Spleen (tissue), 11 donors: ENCODE measurements at regions not wholly inside any gene's neighbourhood (a gene's known extent, or its start where the extent isn't known, plus 50 kb on each side); places are given as distances from the start of the nearest gene placed in this dataset.

Experiments used
- DNase-seq: peaks from one replicate; pipeline ENCODE4 v3.0.0-alpha.2; 2020
- H3K27ac ChIP-seq, 8 donors: fragments of 200-600 bp; sonication (generic) in 7 of 8; 1 replicate in 4 of 8; 2 replicates in 4 of 8; pipeline versions ENCODE4 v1.5.0 to v1.8.0; 2016 to 2021; ENCODE audit warnings: inconsistent platforms in 4 of 8, mild to moderate bottlenecking in 4 of 8, moderate library complexity in 1 of 8
- H3K27me3 ChIP-seq, 7 donors: fragments of 200-600 bp; sonication (generic) in 6 of 7; replicated peaks in 1 of 7; 1 replicate in 4 of 7; 2 replicates in 3 of 7; pipeline versions ENCODE4 v1.5.0 to v1.8.0; 2016 to 2021; ENCODE audit warnings: inconsistent platforms in 3 of 7, mild to moderate bottlenecking in 1 of 7
- H3K36me3 ChIP-seq, 6 donors: fragments of 200-600 bp; sonication (generic) in 5 of 6; 1 replicate in 4 of 6; 2 replicates in 2 of 6; pipeline versions ENCODE4 v1.5.0 to v1.8.0; 2016 to 2021; ENCODE audit warnings: inconsistent platforms in 2 of 6
- H3K4me1 ChIP-seq, 6 donors: fragments of 200-600 bp; sonication (generic) in 5 of 6; 1 replicate in 3 of 6; 2 replicates in 3 of 6; pipeline versions ENCODE4 v1.5.0 to v1.8.0; 2016 to 2021; ENCODE audit warnings: inconsistent platforms in 3 of 6
- H3K4me3 ChIP-seq, 8 donors: fragments of 200-600 bp; sonication (generic) in 7 of 8; 1 replicate in 4 of 8; 2 replicates in 4 of 8; pipeline versions ENCODE4 v1.5.0 to v1.8.0; 2016 to 2021; ENCODE audit warnings: inconsistent platforms in 4 of 8, mild to moderate bottlenecking in 4 of 8, moderate library complexity in 2 of 8
- H3K9me3 ChIP-seq, 8 donors: fragments of 200-600 bp; sonication (generic) in 7 of 8; 1 replicate in 4 of 8; 2 replicates in 4 of 8; pipeline versions ENCODE4 v1.5.0 to v1.8.0; 2016 to 2021; ENCODE audit warnings: inconsistent platforms in 4 of 8
- POLR2A ChIP-seq, 3 donors: fragments of 450-650 bp; IDR thresholded peaks; one replicate each; pipeline ENCODE4 v1.5.1; 2017; ENCODE audit warnings: antibody characterized with exemption in 3 of 3, mild to moderate bottlenecking in 1 of 3
- POLR2AphosphoS5 ChIP-seq, 3 donors: sonication (generic); formaldehyde crosslinking; IDR thresholded peaks; one replicate each; pipeline ENCODE4 v1.5.1; 2017; ENCODE audit warnings: antibody characterized with exemption in 3 of 3
- WGBS, 5 donors: extraction: QIAGEN DNeasy Blood & Tissue Kit in 3 of 5; methylation state at CpG; one replicate each; pipeline versions ENCODE4 v1.1.5 to v1.1.7; 2013 to 2018; 5-methylcytosine and 5-hydroxymethylcytosine counted together
- intact Hi-C: fragments of 100-400 bp; cut with DNase I; formaldehyde crosslinking; loops from one replicate; pipeline ENCODE4 v1.15.0; 2023; ENCODE audit warnings: low total_unique reads
- TF ChIP-seq, protein P1 (sequence below), 11 experiments: fragments of 200-600 bp in 7 of 11; fragments of 450-650 bp in 4 of 11; sonication (generic) in 4 of 11; IDR thresholded peaks in 8 of 11; conservative IDR thresholded peaks in 3 of 11; 1 replicate in 7 of 11; 2 replicates in 4 of 11; pipeline versions ENCODE4 v1.4.0 to v1.8.0; 2016 to 2021; ENCODE audit warnings: antibody characterized with exemption in 11 of 11, inconsistent platforms in 4 of 11, mild to moderate bottlenecking in 1 of 11
- donor health status: healthy with polysubstance abuse.
- donor health status: DM: no; HTN: no; CAD: no; lungs with moderate emphysema.
- donor health status: DM: no; HTN: no; CAD: no.
- donor health status: Bipolar disorder and iron deficiency.
- donor health status: healthy.
- donor health status: DM: no; HTN: no; CAD: no.
- donor health status: DM: yes; HTN: yes; CAD: no.

- intact Hi-C loops: no loop called here
- no peaks in the 10 kb centered on the region for H3K27me3 ChIP-seq
- TF ChIP-seq, protein P1, sequence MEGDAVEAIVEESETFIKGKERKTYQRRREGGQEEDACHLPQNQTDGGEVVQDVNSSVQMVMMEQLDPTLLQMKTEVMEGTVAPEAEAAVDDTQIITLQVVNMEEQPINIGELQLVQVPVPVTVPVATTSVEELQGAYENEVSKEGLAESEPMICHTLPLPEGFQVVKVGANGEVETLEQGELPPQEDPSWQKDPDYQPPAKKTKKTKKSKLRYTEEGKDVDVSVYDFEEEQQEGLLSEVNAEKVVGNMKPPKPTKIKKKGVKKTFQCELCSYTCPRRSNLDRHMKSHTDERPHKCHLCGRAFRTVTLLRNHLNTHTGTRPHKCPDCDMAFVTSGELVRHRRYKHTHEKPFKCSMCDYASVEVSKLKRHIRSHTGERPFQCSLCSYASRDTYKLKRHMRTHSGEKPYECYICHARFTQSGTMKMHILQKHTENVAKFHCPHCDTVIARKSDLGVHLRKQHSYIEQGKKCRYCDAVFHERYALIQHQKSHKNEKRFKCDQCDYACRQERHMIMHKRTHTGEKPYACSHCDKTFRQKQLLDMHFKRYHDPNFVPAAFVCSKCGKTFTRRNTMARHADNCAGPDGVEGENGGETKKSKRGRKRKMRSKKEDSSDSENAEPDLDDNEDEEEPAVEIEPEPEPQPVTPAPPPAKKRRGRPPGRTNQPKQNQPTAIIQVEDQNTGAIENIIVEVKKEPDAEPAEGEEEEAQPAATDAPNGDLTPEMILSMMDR (IDR thresholded peaks at IDR 0.05 in 8 of 11, conservative IDR thresholded peaks at IDR 0.05 in 3 of 11): no peak
- TF ChIP-seq POLR2AphosphoS5 (IDR thresholded peaks at IDR 0.05): no peak
- TF ChIP-seq POLR2A (IDR thresholded peaks at IDR 0.05): no peak
- DNase-seq: no peak
- 67 to 82% (median 75%) methylated on average over 6 of the region's 6 CpGs for WGBS, 5 donors
- no peak overlapping the region for H3K27ac ChIP-seq
- no peaks in the 10 kb centered on the region for H3K4me1 ChIP-seq
- H3K9me3 ChIP-seq: peaks cover 0 to 18% (median 3%) of the 10 kb centered on the region in 8 donors
- no peak overlapping the region for H3K4me3 ChIP-seq
- no peaks in the 10 kb centered on the region for H3K36me3 ChIP-seq
Observed at GRCh38 chr4:159526172-159526571, 423.3 kb downstream of the RAPGEF2 start.

GRCh38 chr4:159534655-159535054 lies 431.8 kb downstream of the RAPGEF2 start:
- no peak overlapping the region for H3K4me3 ChIP-seq
- no peak for DNase-seq
- 82 to 100% (median 94%) methylated on average over 1 of the region's 1 CpG for WGBS, 5 donors
- no peaks in the 10 kb centered on the region for H3K36me3 ChIP-seq
- H3K27me3 ChIP-seq: no peaks in the 10 kb centered on the region
- peaks cover 0 to 32% (median 19%) of the 10 kb centered on the region in 8 donors for H3K9me3 ChIP-seq
- TF ChIP-seq POLR2AphosphoS5 (IDR thresholded peaks at IDR 0.05) (no peak), POLR2A (IDR thresholded peaks at IDR 0.05) (no peak)
- TF ChIP-seq, protein P1 (IDR thresholded peaks at IDR 0.05 in 8 of 11, conservative IDR thresholded peaks at IDR 0.05 in 3 of 11): no peak
- H3K27ac ChIP-seq: no peak overlapping the region
- no peaks in the 10 kb centered on the region for H3K4me1 ChIP-seq
- intact Hi-C loops: no loop called here

- intact Hi-C loops: no loop called here
- Histone ChIP-seq H3K27me3 (no peaks in the 10 kb centered on the region), H3K36me3 (no peaks in the 10 kb centered on the region), H3K27ac (no peak overlapping the region), H3K4me1 (no peaks in the 10 kb centered on the region), H3K4me3 (no peak overlapping the region), H3K9me3 (peaks cover 0 to 32% (median 19%) of the 10 kb centered on the region in 8 donors)
- WGBS, 5 donors: 66 to 88% (median 70%) methylated on average over 8 of the region's 8 CpGs
- DNase-seq: no peak
- TF ChIP-seq, protein P1 (IDR thresholded peaks at IDR 0.05 in 8 of 11, conservative IDR thresholded peaks at IDR 0.05 in 3 of 11): no peak
- TF ChIP-seq POLR2A (IDR thresholded peaks at IDR 0.05) (no peak), POLR2AphosphoS5 (IDR thresholded peaks at IDR 0.05) (no peak)
Observed at GRCh38 chr4:159538556-159538955, 435.7 kb downstream of the RAPGEF2 start.

- Histone ChIP-seq H3K27ac (no peak overlapping the region), H3K9me3 (peaks cover 0 to 28% (median 19%) of the 10 kb centered on the region in 8 donors), H3K27me3 (no peaks in the 10 kb centered on the region), H3K36me3 (no peaks in the 10 kb centered on the region), H3K4me1 (no peaks in the 10 kb centered on the region), H3K4me3 (no peak overlapping the region)
- intact Hi-C loops: no loop called here
- no peak for DNase-seq
- TF ChIP-seq POLR2A (IDR thresholded peaks at IDR 0.05) (no peak), POLR2AphosphoS5 (IDR thresholded peaks at IDR 0.05) (no peak)
- TF ChIP-seq, protein P1 (IDR thresholded peaks at IDR 0.05 in 8 of 11, conservative IDR thresholded peaks at IDR 0.05 in 3 of 11): no peak
Observed at GRCh38 chr4:159540038-159540437, 437.2 kb downstream of the RAPGEF2 start.
